ENCODE measurements at regions not wholly inside any gene's neighbourhood (a gene's known extent, or its start where the extent isn't known, plus 50 kb on each side); places are given as distances from the start of the nearest gene placed in this dataset.

DNA sequence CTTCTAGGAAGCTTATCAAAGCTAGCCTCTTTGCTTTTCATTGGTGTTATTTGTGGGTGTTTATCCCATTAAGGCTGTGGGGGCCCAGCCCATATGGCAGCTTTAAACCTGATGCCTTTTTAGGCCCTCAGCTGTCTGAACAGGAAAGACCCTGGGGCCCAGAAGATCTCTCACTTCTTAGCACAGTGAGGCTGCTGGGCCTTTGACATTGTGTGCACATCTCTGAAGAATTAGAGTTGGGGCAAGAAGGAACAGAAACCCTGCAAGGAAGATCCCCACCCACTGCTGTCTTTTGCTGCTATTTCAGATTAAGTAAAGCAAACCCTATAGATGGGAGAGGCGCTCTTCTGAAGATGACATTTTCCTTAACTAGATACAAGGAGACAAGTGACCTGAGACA is 250.0 kb downstream of the SMAD2 start:
- Histone ChIP-seq H3K23ac (ENCODE audit: low read depth, low read length) (no peak overlapping the region), H3K9me1 (ENCODE audit: insufficient read depth, low read length) (no peaks in the 10 kb centered on the region), H3K9ac (ENCODE audit: low read depth, low read length) (no peak overlapping the region), H4K91ac (ENCODE audit: insufficient read depth, low read depth, low read length) (no peak overlapping the region), H4K20me1 (ENCODE audit: insufficient read depth, low read length) (no peaks in the 10 kb centered on the region), H2BK120ac (ENCODE audit: low read depth, low read length) (no peak overlapping the region), H3K9me3 (ENCODE audit: control insufficient read depth, insufficient read depth, low read length) (peaks cover 2% of the 10 kb centered on the region; the same call in 1 of the 2 replicates), H3K4me3 (ENCODE audit: insufficient read depth, low read depth, low read length) (no peak overlapping the region), H2AFZ (replicated peaks; ENCODE audit: low read length, poor library complexity) (no peak overlapping the region), H3K27ac (ENCODE audit: insufficient read depth, low read length) (no peak overlapping the region), H2AK5ac (ENCODE audit: low read depth, low read length) (no peak overlapping the region), H3K36me3 (ENCODE audit: control insufficient read depth, insufficient read depth, low read length) (no peaks in the 10 kb centered on the region), H3K4me2 (ENCODE audit: low read depth, low read length) (no peak overlapping the region), H4K8ac (ENCODE audit: low read depth in 2 of 2, low read length in 2 of 2) (no peak overlapping the region), H2BK15ac (ENCODE audit: low read depth, low read length) (no peak overlapping the region), H3K4me1 (ENCODE audit: control insufficient read depth, insufficient read depth, low read length) (no peaks in the 10 kb centered on the region), H2AK9ac (replicated peaks; ENCODE audit: low read depth, low read length, poor library complexity) (no peak overlapping the region), H4K5ac (ENCODE audit: low read depth, low read length) (no peak overlapping the region), H3K27me3 (ENCODE audit: control insufficient read depth, insufficient read depth, low read length) (no peaks in the 10 kb centered on the region), H2BK5ac (ENCODE audit: low read depth, low read length, poor library complexity, severe bottlenecking) (no peak overlapping the region), H3K79me1 (ENCODE audit: low read depth in 1 of 2, low read length in 2 of 2) (no peaks in the 10 kb centered on the region), H2BK20ac (ENCODE audit: low read depth, low read length) (no peak overlapping the region), H3K4ac (ENCODE audit: low read depth, low read length) (no peak overlapping the region), H3K18ac (ENCODE audit: low read depth, low read length) (no peak overlapping the region), H3K56ac (ENCODE audit: extremely low read depth, insufficient read depth, low read length) (no peak overlapping the region), H3K14ac (replicated peaks; ENCODE audit: low read depth, low read length) (no peak overlapping the region)
- no peak for ATAC-seq (ENCODE audit: low read depth)
- ChIA-PET POLR2A (ENCODE audit: unreplicated experiment) (no interaction called here), CTCF (no interaction called here)
- no TSS peak for BruUV-seq (replicated peaks)
- in situ Hi-C loops (cut with MboI; ENCODE audit: low sequenced_read_pairs), result no loop called here
- DNase-seq, result no peak
- TF ChIP-seq, protein P1, sequence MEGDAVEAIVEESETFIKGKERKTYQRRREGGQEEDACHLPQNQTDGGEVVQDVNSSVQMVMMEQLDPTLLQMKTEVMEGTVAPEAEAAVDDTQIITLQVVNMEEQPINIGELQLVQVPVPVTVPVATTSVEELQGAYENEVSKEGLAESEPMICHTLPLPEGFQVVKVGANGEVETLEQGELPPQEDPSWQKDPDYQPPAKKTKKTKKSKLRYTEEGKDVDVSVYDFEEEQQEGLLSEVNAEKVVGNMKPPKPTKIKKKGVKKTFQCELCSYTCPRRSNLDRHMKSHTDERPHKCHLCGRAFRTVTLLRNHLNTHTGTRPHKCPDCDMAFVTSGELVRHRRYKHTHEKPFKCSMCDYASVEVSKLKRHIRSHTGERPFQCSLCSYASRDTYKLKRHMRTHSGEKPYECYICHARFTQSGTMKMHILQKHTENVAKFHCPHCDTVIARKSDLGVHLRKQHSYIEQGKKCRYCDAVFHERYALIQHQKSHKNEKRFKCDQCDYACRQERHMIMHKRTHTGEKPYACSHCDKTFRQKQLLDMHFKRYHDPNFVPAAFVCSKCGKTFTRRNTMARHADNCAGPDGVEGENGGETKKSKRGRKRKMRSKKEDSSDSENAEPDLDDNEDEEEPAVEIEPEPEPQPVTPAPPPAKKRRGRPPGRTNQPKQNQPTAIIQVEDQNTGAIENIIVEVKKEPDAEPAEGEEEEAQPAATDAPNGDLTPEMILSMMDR (conservative IDR thresholded peaks at IDR 0.05; ENCODE audit: low read depth, low read length), result no peak
- no peak for TF ChIP-seq POLR2A (IDR thresholded peaks at IDR 0.05; ENCODE audit: low read depth, low read length)
- TF ChIP-seq CEBPB (IDR thresholded peaks at IDR 0.05; ENCODE audit: low read depth, low read length), result no peak
- no peak for TF ChIP-seq RAD21 (IDR thresholded peaks at IDR 0.05; ENCODE audit: low read length)
- TF ChIP-seq CHD1 (IDR thresholded peaks at IDR 0.05; ENCODE audit: low read depth, low read length), result no peak
- no peak for TF ChIP-seq MAZ (IDR thresholded peaks at IDR 0.05; ENCODE audit: borderline replicate concordance, low read depth, low read length)
- no peak for TF ChIP-seq SMC3 (IDR thresholded peaks at IDR 0.05; ENCODE audit: low read depth, low read length)
- TF ChIP-seq MXI1 (IDR thresholded peaks at IDR 0.05; ENCODE audit: borderline replicate concordance, low read depth, low read length), result no peak
- no peak for TF ChIP-seq MAFK (IDR thresholded peaks at IDR 0.05; ENCODE audit: low read depth, low read length)
- no peak for TF ChIP-seq ELK1 (IDR thresholded peaks at IDR 0.05; ENCODE audit: borderline replicate concordance, low read depth, low read length)
- no CpG with 5 or more reads among the region's 1 CpG for WGBS, 2 experiments (ENCODE audit: extremely low coverage in 2 of 2, insufficient read length in 1 of 2)
- dilution Hi-C loops (cut with HindIII; ENCODE audit: low sequenced_read_pairs, unreplicated experiment), result no loop called here
- intact Hi-C loops (cut with micrococcal nuclease), result no loop called here
